ENCODE measurements at regions not wholly inside any gene's neighbourhood (a gene's known extent, or its start where the extent isn't known, plus 50 kb on each side); places are given as distances from the start of the nearest gene placed in this dataset.

- Histone ChIP-seq H3K9me3 (ENCODE audit: low read depth) (no peaks in the 10 kb centered on the region), H2AFZ (replicated peaks) (no peak overlapping the region), H3K9ac (no peak overlapping the region), H3K27me3 (no peaks in the 10 kb centered on the region), H3K36me3 (no peaks in the 10 kb centered on the region), H4K20me1 (ENCODE audit: low read depth) (no peaks in the 10 kb centered on the region), H3K4me1 (no peaks in the 10 kb centered on the region), H3K4me3 (no peak overlapping the region), H3K4me2 (no peak overlapping the region), H3K27ac (no peak overlapping the region), H3F3A (ENCODE audit: low read depth) (no peaks in the 10 kb centered on the region), H3K79me2 (ENCODE audit: low read depth) (no peaks in the 10 kb centered on the region)
- Mint-ChIP-seq H3K27ac (no peak overlapping the region), H3K4me1 (no peaks in the 10 kb centered on the region), H3K27me3 (ENCODE audit: insufficient read depth, low read depth) (no peaks in the 10 kb centered on the region), H3K36me3 (no peaks in the 10 kb centered on the region), H3K9me3 (no peaks in the 10 kb centered on the region), H3K4me3 (no peak overlapping the region)
- no peak for DNase-seq (ENCODE audit: low spot score)
- TF ChIP-seq EZH2 (IDR thresholded peaks at IDR 0.05), result no peak
- no peak for TF ChIP-seq EZH2phosphoT487 (IDR thresholded peaks at IDR 0.05)
- TF ChIP-seq, protein P1, sequence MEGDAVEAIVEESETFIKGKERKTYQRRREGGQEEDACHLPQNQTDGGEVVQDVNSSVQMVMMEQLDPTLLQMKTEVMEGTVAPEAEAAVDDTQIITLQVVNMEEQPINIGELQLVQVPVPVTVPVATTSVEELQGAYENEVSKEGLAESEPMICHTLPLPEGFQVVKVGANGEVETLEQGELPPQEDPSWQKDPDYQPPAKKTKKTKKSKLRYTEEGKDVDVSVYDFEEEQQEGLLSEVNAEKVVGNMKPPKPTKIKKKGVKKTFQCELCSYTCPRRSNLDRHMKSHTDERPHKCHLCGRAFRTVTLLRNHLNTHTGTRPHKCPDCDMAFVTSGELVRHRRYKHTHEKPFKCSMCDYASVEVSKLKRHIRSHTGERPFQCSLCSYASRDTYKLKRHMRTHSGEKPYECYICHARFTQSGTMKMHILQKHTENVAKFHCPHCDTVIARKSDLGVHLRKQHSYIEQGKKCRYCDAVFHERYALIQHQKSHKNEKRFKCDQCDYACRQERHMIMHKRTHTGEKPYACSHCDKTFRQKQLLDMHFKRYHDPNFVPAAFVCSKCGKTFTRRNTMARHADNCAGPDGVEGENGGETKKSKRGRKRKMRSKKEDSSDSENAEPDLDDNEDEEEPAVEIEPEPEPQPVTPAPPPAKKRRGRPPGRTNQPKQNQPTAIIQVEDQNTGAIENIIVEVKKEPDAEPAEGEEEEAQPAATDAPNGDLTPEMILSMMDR (IDR thresholded peaks at IDR 0.05), result no peak
These were observed 227.1 kb downstream of the SH2D1A start for GRCh38 chrX:124573468-124573867.

DNA sequence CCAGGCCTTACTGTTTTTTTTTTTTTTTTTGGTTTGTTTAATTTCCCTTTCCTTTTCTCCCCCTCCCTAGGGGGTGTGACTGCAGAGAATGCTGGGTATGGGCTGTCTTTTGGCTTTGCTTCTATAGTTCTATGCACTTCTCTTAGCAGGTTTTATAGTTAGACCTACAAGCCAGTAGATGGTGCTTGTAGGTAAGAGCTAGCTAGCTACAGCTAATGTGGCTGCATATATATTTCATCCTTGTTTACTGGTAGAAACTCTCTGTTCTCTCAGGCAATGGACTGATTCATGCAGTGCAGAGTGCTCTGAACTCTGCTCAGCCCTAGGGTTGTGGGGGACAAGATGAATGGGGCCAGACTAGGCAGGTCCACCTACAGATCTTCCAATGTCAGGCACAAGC, 246.4 kb downstream of the SH2D1A start:
- TF ChIP-seq, protein P1 (IDR thresholded peaks at IDR 0.05), result no peak
- TF ChIP-seq EZH2phosphoT487 (IDR thresholded peaks at IDR 0.05) (no peak), EZH2 (IDR thresholded peaks at IDR 0.05) (no peak)
- no peaks in the 10 kb centered on the region for H3K79me2 ChIP-seq (ENCODE audit: low read depth)
- H3K4me3 ChIP-seq, result no peak overlapping the region
- H3K4me2 ChIP-seq, result no peak overlapping the region
- H3F3A ChIP-seq (ENCODE audit: low read depth), result no peaks in the 10 kb centered on the region
- Mint-ChIP-seq H3K36me3 (no peaks in the 10 kb centered on the region), H3K4me1 (peaks cover 2% of the 10 kb centered on the region), H3K4me3 (no peak overlapping the region), H3K27ac (no peak overlapping the region), H3K27me3 (ENCODE audit: insufficient read depth, low read depth) (no peaks in the 10 kb centered on the region), H3K9me3 (peaks cover 8% of the 10 kb centered on the region)
- no peak overlapping the region for H3K27ac ChIP-seq
- DNase-seq (ENCODE audit: low spot score), result no peak
- H3K9me3 ChIP-seq (ENCODE audit: low read depth), result no peaks in the 10 kb centered on the region
- no peaks in the 10 kb centered on the region for H3K36me3 ChIP-seq
- no peaks in the 10 kb centered on the region for H3K4me1 ChIP-seq
- H3K9ac ChIP-seq, result no peak overlapping the region
- no peaks in the 10 kb centered on the region for H3K27me3 ChIP-seq
- H2AFZ ChIP-seq (replicated peaks), result no peak overlapping the region
- no peaks in the 10 kb centered on the region for H4K20me1 ChIP-seq (ENCODE audit: low read depth)

- H3K9me3 ChIP-seq (ENCODE audit: low read depth), result no peaks in the 10 kb centered on the region
- no peak for DNase-seq (ENCODE audit: low spot score)
- H3K4me2 ChIP-seq, result no peak overlapping the region
- H3K9ac ChIP-seq, result no peak overlapping the region
- no peak overlapping the region for H2AFZ ChIP-seq (replicated peaks)
- Mint-ChIP-seq H3K36me3 (no peaks in the 10 kb centered on the region), H3K27ac (peak overlapping the region; percentile 28), H3K4me3 (no peak overlapping the region), H3K27me3 (ENCODE audit: insufficient read depth, low read depth) (no peaks in the 10 kb centered on the region), H3K4me1 (peaks cover 2% of the 10 kb centered on the region), H3K9me3 (peaks cover 4% of the 10 kb centered on the region)
- no peak overlapping the region for H3K27ac ChIP-seq
- H3K4me1 ChIP-seq, result no peaks in the 10 kb centered on the region
- H3K36me3 ChIP-seq, result no peaks in the 10 kb centered on the region
- TF ChIP-seq EZH2 (IDR thresholded peaks at IDR 0.05) (no peak), EZH2phosphoT487 (IDR thresholded peaks at IDR 0.05) (no peak)
- TF ChIP-seq, protein P1 (IDR thresholded peaks at IDR 0.05), result no peak
- H3K79me2 ChIP-seq (ENCODE audit: low read depth), result no peaks in the 10 kb centered on the region
- H3K4me3 ChIP-seq, result no peak overlapping the region
- H4K20me1 ChIP-seq (ENCODE audit: low read depth), result no peaks in the 10 kb centered on the region
- no peaks in the 10 kb centered on the region for H3F3A ChIP-seq (ENCODE audit: low read depth)
- H3K27me3 ChIP-seq, result no peaks in the 10 kb centered on the region
These were observed 247.8 kb downstream of the SH2D1A start for GRCh38 chrX:124594017-124594651.
